GM12865 (cell line): ENCODE measurements at regions not wholly inside any gene's neighbourhood (a gene's known extent, or its start where the extent isn't known, plus 50 kb on each side); places are given as distances from the start of the nearest gene placed in this dataset.

Experiments used
- DNase-seq: peaks from one replicate; pipeline ENCODE4 v3.0.0; 2010; ENCODE audit warnings: low read depth
- H3K4me3 ChIP-seq: 2 replicates; pipeline ENCODE4 v1.5.1; 2011; ENCODE audit warnings: mild to moderate bottlenecking, low read depth, low read length, control low read depth
- CTCF ChIP-seq: IDR thresholded peaks from 2 replicates; pipeline ENCODE4 v1.5.1; 2011; ENCODE audit warnings: low read length, control low read depth, low read depth, inconsistent platforms; ENCODE audit not compliant: insufficient read depth; ENCODE audit errors: missing control alignments

- no peak for TF ChIP-seq CTCF
- no peak overlapping the region for H3K4me3 ChIP-seq
- no peak for DNase-seq
Measured at GRCh38 chr20:39670988-39671387, 708.8 kb downstream of the DHX35 start.

- TF ChIP-seq CTCF = no peak
- DNase-seq = no peak
- H3K4me3 ChIP-seq = no peak overlapping the region
Measured at GRCh38 chr20:39669659-39670058, 707.5 kb downstream of the DHX35 start.

- H3K4me3 ChIP-seq = no peak overlapping the region
- TF ChIP-seq CTCF = no peak
- DNase-seq = no peak
Measured at GRCh38 chr20:39668038-39668437, 705.9 kb downstream of the DHX35 start.

GRCh38 chr20:39661833-39662232 lies 699.7 kb downstream of the DHX35 start:
- no peak for TF ChIP-seq CTCF
- DNase-seq = no peak
- no peak overlapping the region for H3K4me3 ChIP-seq

GRCh38 chr20:39660965-39661364 lies 698.8 kb downstream of the DHX35 start:
- DNase-seq = no peak
- no peak overlapping the region for H3K4me3 ChIP-seq
- no peak for TF ChIP-seq CTCF

- no peak for TF ChIP-seq CTCF
- H3K4me3 ChIP-seq = no peak overlapping the region
- no peak for DNase-seq
Measured at GRCh38 chr20:39660226-39660625, 698.1 kb downstream of the DHX35 start.

GRCh38 chr20:39658662-39659409 lies 696.7 kb downstream of the DHX35 start:
- no peak for DNase-seq
- TF ChIP-seq CTCF = no peak
- H3K4me3 ChIP-seq = no peak overlapping the region
